NCI-H1092 treated with DMSO at 0.1 percent for 48 hours (cell line): ENCODE measurements at regions not wholly inside any gene's neighbourhood (a gene's known extent, or its start where the extent isn't known, plus 50 kb on each side); places are given as distances from the start of the nearest gene placed in this dataset.

ENCODE experiments used
- DNase-seq: peaks from one replicate; lab custom pipeline; 2025; lab: John Stamatoyannopoulos, UW

DNA sequence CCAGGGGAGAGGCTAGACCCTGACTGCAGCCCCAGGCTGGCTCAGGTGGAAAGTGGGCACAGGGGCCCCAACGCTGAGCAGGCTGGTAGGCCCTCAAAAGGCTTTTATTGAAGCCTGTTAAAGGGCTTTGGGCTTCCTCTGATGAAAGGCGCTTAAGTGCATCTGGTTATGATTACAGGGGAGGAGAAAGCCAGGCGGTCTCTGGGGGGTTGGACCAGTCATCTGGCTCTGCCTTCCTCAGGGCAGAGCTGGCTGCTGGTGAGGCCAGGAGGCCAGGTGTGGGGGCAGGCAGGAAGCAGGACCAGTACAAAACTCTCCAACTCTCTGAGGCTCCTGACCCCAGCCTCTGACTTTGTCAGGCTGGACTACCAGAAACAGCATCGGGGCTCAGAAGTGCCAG lies 68.8 kb upstream of the BCOR start:
- DNase-seq = peak; percentile 80

- DNase-seq = no peak
Measured at GRCh38 chrX:40165861-40166260, 68.1 kb upstream of the BCOR start.

DNA sequence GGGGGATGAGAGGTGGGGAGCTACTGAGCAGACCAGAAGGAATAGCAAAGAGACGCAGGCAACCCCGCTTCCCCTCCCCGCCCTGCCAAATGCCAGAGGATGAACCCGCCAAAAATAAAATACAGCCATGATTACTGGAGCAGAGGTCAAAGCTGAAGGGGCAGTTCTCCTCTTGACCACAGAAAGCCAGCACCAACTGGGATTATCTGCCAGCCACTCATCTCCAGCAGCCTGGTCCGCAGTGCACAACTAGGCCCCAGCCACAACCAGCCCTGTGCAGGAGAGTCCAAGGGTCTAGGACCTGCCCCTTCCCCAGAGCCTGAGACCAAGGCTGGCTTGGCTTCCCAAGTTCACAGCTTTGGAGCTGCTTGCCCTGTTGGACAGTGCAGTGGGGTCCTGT lies 67.4 kb upstream of the BCOR start:
- DNase-seq = no peak

GRCh38 chrX:40164751-40165150 lies 67.0 kb upstream of the BCOR start:
- no peak for DNase-seq

- peak; percentile 60 for DNase-seq
Measured at GRCh38 chrX:40158036-40158706, 60.4 kb upstream of the BCOR start.

DNA sequence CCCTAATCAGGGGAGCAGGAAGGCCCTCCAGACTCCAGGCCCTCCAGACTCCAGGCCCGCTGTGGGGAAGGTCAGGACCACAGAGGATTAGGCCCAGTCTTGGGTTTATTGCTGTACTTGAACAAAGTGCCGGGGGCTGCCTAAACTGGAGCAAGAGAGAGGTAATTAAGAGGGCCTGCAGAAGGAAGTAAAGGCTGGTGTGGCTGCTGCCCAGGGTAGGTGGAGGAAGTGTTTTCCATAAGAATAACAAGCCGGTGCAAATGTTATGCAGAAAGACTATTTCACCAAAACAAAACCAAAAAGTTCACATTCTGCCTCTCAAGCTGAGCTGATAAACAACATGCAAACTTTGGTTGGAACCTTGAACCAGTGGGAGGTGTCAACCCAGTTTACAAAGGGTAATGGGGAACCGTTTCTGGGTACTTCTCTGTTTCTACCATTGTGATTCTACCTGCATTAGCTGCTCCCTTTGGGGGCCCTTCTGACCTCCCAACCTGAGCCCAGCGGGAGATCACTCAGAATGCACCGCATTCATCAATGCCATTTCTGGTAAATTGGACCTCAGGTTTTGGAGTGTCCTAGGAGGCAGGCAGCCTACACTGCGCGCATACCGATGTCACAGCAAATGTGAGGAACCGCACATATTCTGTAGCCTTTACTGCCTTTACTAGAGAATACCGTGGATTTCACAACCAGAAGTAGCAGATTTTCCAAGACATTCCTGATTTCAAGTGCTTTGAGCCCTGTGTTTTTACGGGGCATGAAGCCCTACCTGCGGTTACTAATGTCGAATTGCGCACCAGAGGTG lies 59.7 kb upstream of the BCOR start:
- no peak for DNase-seq

DNA sequence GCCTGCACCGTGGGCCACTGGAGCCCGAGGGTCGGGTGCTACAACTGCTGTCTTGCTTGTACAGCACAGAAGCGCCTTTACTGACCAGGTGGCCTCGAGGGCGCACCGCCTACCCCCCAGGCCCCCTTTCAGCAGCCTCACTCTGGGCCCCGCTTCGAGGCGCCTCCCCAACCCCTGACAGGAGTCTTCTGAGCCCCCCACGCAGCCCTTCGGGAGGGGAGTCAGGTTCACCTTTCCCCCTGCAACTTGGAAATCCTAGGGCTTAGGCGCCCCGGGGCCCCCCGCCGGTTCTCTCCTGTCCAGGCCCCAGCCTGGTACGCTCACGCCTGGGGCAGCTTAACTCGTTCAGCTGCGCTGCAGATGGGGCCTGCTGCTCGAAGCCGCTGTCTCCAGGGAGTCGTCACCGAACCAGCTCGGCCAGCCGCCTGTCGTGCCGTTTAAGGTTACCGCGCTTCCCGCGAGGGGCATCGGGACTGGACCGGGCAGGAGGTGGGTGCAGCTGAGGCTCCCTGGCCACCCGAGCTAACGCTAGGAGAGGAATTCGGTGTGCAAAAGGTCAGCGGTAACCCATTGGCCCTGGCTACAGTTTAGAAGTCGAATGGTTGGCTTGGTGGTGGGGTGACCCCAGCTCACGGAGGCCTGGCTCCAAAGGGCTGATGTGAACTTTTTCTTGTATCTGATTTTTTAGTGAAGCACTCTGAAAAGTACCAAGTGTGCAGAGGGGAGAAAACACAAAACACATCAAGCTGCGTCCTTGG lies 58.9 kb upstream of the BCOR start:
- DNase-seq = no peak

DNA sequence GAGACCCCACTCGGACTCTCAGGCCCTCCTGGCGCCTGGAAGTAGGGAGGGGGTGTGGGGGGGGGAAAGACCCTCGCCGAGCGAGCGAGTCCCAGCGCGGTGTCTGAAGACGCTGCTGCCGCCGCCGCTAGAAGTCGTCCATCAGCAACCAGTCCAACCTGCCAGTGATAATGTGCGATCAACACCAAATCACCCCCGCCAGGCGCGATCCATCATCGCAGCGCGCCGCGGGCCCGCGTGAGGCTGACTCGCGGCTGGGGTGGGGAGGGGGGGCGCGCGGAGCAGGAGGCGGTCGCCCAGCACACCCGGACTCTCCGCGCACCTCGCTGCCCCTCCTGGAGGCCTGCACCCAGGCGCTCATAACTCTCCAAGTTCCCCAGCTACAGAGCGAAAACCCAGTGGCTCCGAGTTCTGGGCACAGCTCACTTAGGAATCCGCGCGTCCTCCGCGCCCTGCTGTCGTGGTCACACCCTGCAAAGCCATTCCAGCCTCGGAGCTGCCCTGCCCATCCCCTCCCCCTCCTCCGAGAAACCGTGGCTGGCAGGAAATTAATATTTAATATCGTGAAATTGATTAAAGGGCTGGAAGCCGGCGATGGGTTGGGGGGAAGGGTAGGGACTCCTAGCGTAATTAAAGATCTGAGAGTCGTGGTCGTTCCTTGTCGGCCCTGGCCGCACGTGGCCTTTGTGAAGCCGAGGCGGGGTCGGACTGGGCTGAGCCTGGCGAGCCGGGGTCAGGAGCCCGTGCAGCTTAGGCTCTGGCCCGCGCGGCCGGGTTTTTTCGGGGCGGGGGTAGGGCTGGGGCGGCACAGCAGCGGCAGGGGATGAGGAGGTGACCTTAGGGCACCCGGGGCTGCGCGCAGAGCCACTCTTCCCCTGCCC lies 58.1 kb upstream of the BCOR start:
- DNase-seq = peak; percentile 59

DNA sequence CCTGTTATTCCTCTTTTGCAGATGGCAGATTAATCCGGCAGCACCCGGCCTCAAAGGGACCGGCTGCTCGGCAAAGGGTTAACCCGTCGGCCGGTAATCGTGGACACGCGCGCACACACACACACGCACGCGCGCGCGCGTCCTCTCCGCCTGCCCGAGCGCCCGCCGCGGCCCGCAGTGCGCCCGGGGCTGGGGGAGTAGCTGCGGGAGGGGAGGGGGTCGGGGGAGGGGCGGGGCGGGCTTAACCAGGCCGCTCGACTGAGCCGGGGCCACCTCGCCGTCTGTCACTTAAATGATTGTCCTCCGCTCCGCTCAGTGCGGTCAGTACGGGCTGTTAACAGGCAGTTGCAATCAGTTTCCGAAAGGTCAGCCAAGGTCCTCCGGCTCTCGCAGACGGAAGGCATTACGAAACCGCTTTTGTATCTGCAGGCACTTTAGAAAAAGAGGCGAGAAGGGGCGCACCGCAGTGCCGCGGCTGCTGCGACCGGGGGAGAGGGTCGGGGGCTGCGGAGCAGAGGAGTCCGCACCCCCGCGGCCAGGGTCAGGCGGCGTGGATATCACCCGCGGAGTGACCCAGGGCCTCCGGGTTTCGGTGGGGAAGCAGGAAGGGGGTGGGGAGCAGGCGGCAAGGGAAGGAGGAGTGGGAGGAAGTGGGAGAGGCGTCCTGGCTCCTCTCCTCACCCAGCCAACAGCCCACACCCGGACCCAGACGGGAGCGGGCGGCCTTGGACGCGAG lies 57.3 kb upstream of the BCOR start:
- DNase-seq = peak; percentile 84

GRCh38 chrX:40154250-40154852 lies 56.6 kb upstream of the BCOR start:
- peak; percentile 91 for DNase-seq

- peak; percentile 88 for DNase-seq
Measured at GRCh38 chrX:40153345-40154249, 55.8 kb upstream of the BCOR start.

DNA sequence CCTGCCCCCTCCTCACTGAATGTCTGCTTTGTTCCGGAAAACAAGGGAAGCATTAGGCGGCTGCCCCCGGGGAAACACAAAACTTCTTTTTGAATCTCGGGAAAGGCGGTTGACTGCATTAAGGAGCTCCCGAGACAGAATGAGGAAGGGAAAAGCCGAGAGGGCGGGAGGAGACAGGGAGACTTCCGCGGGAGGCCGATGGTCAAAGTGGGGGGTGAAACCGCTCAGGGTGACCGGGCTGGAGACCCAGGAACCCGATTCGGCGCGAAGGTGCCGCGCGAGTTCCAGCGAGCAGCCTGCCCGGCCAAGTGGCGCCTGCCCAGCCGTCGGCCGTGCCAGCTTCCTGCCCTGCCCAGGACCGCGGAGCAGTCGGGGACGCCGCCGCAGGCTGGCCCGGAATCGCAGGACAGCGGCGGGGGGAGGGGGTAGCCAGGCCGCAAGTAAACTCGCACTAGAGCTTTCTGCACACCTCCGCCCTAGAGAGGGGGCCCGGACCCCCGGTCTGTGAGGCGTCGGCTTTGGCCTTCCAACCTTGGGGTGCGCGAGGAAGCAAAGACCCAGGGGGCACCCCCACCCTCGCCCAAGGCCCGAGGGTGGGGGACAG lies 55.1 kb upstream of the BCOR start:
- DNase-seq = peak; percentile 60

DNA sequence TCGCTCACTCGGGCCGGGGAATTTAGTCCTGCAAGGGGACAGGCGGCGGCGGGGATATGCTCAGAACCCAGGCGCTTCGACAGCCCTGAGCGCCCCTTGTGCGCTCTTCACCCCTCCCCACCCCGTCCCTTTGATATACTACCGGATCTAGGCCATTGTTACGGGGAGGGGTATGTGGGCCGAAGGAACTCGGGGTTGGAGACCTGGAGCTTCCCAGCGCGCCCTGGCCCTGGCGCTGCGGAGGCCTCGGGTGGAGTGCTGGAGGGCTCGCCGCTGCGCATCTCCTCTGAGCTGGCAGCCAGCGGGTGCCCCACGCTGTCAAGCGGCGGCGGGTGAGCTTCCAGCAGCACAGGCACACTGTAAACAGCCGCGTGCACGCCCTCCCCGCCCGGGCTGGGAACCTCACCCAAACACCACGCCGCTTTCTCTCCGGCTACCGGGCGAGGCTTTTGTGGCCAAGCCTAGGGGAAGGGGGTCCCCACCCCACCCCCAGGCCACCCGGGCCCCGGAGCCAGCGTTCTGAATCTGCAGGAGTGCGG lies 54.5 kb upstream of the BCOR start:
- DNase-seq = peak; percentile 57

- DNase-seq = peak; percentile 80
Measured at GRCh38 chrX:40151211-40152172, 53.7 kb upstream of the BCOR start.

DNA sequence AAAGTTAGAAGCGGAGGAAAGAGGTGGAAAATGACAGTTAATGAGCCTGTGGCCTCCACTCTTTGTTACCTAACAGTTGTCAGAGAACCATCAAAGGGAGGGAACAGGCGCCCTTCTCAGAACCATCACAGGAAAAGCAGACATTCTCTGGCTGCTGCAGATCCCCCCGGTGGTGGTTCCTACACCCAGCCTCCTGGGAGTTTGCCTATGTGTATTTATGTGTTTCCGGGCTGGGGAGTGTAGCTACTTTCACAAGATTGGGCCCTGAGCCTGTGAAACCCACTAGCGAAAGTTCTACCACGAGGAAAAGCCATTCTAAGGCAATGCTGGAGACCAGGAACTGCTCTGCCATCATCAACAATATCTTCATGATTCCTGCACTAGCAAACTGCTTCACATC lies 52.7 kb upstream of the BCOR start:
- DNase-seq = no peak

DNA sequence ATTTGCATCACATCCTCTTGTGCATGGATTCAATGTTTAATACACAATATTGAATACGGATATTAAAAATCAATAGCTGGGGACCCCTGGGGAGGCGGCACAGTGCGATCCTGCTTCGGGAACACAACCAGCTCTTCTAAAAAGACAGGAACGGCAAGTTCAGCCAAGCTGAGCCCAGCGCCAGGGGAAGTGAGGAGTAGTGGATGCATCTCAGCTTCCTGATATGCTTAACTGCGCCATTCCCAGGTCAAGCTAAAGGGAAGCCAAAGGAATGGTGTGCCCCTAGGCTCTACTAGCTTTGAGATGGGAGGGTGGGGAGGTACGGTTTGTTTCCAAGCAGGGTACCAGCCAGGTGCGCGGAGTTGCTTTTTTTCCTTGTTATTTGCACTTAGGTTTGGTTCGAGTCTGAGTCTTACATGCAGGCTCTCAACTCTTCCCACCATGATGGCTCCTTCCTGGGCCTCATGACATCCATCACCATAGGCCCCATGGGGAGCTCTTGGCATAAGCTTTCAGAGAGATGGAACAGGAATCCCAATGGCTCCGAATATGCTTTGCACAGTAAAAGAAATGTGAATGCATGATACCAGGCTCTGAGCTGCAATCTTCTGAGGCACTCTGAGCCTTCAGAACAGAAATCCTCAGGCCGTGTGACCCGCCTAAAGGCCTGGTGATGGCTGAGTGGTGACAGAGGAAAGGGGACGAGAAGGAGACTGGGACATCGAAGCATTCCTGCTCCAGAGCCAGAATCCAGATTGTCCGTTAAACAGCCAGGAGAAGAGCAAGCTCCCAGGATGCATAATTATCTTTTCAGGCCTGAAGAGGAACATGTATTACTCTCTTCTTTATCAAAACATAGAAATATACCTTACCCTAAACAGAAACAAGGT lies 51.8 kb upstream of the BCOR start:
- DNase-seq = no peak
